Activated CD8-positive, alpha-beta memory T cell treated with anti-CD3 and anti-CD28 coated beads, Interleukin-2, amount 50 U/mL, for 1 hour (primary cell): ENCODE measurements at regions not wholly inside any gene's neighbourhood (a gene's known extent, or its start where the extent isn't known, plus 50 kb on each side); places are given as distances from the start of the nearest gene placed in this dataset.

ENCODE experiments used
- DNase-seq: peaks from one replicate; pipeline ENCODE4 v3.0.0-alpha.2; 2020; ENCODE audit errors: extremely low read depth

- DNase-seq, result no peak
These were observed 87.2 kb downstream of the CTAGE1 start for GRCh38 chr18:22330508-22330907.

GRCh38 chr18:22325396-22325795 lies 92.3 kb downstream of the CTAGE1 start:
- no peak for DNase-seq

GRCh38 chr18:22324191-22325131 lies 93.3 kb downstream of the CTAGE1 start:
- DNase-seq, result no peak

GRCh38 chr18:22322243-22322691 lies 95.4 kb downstream of the CTAGE1 start:
- no peak for DNase-seq

GRCh38 chr18:22320771-22321170 lies 96.9 kb downstream of the CTAGE1 start:
- no peak for DNase-seq

- no peak for DNase-seq
These were observed 97.6 kb downstream of the CTAGE1 start for GRCh38 chr18:22320155-22320554.

GRCh38 chr18:22318745-22319407 lies 98.8 kb downstream of the CTAGE1 start:
- no peak for DNase-seq

- DNase-seq, result no peak
These were observed 103.3 kb downstream of the CTAGE1 start for GRCh38 chr18:22314420-22314819.

- no peak for DNase-seq
These were observed 103.7 kb downstream of the CTAGE1 start for GRCh38 chr18:22314001-22314400.

GRCh38 chr18:22311301-22311700 lies 106.4 kb downstream of the CTAGE1 start:
- no peak for DNase-seq

- no peak for DNase-seq
These were observed 108.5 kb downstream of the CTAGE1 start for GRCh38 chr18:22309191-22309590.

- DNase-seq, result no peak
These were observed 110.2 kb downstream of the CTAGE1 start for GRCh38 chr18:22307528-22307927.

- no peak for DNase-seq
These were observed 113.8 kb downstream of the CTAGE1 start for GRCh38 chr18:22303927-22304326.

- no peak for DNase-seq
These were observed 115.6 kb downstream of the CTAGE1 start for GRCh38 chr18:22302144-22302543.

GRCh38 chr18:22300665-22301636 lies 116.8 kb downstream of the CTAGE1 start:
- DNase-seq, result no peak

GRCh38 chr18:22297008-22297407 lies 120.7 kb downstream of the CTAGE1 start:
- no peak for DNase-seq

- no peak for DNase-seq
These were observed 121.4 kb downstream of the CTAGE1 start for GRCh38 chr18:22296304-22296703.

- DNase-seq, result no peak
These were observed 124.0 kb downstream of the GATA6 start for GRCh38 chr18:22293417-22293816.

- no peak for DNase-seq
These were observed 120.6 kb downstream of the GATA6 start for GRCh38 chr18:22290004-22290403.

- DNase-seq, result no peak
These were observed 117.2 kb downstream of the GATA6 start for GRCh38 chr18:22286585-22286984.

GRCh38 chr18:22285361-22286140 lies 116.2 kb downstream of the GATA6 start:
- DNase-seq, result no peak
